PC-3 (cell line): ENCODE measurements at regions not wholly inside any gene's neighbourhood (a gene's known extent, or its start where the extent isn't known, plus 50 kb on each side); places are given as distances from the start of the nearest gene placed in this dataset.

Experiments
- ATAC-seq: fragments of 200-7000 bp; cut with Tn5 transposase; 2 replicates; pipeline ENCODE4 v1.9.1; 2020; ENCODE audit warnings: mild to moderate bottlenecking, moderate library complexity
- BruUV-seq: library from RNA; stranded (reverse); fragments of 400-500 nt; replicated peaks from 2 replicates; lab custom pipeline; 2021; lab: Mats Ljungman, UMichigan
- CTCF ChIA-PET: fragments of 300-600 bp; sonication (Branson Sonifier 250); formaldehyde crosslinking; loops from one replicate; lab custom pipeline; 2022; ENCODE audit warnings: antibody characterized with exemption; lab: Charles Lee
- POLR2A ChIA-PET: fragments of 300-600 bp; sonication (Branson Sonifier 250); formaldehyde crosslinking; loops from one replicate; lab custom pipeline; 2022; ENCODE audit warnings: antibody characterized with exemption; ENCODE audit not compliant: unreplicated experiment; lab: Charles Lee
- DNase-seq: peaks from one replicate; pipeline ENCODE4 v3.0.0-alpha.2; 2015
- H2AFZ ChIP-seq: fragments of 300-600 bp; sonication (generic); 2 replicates; pipeline ENCODE4 v1.6.0; 2016; ENCODE audit warnings: antibody characterized with exemption, low read length
- H3F3A ChIP-seq: fragments of 300-600 bp; sonication (generic); one replicate; pipeline ENCODE4 v1.6.0; 2017; ENCODE audit warnings: antibody characterized with exemption, low read length, control low read depth, mild to moderate bottlenecking; ENCODE audit not compliant: unreplicated experiment
- H3K27ac ChIP-seq: fragments of 300-600 bp; sonication (generic); 2 replicates; pipeline ENCODE4 v1.5.1; 2016; ENCODE audit warnings: mild to moderate bottlenecking, low read length
- H3K27me3 ChIP-seq: fragments of 300-600 bp; sonication (generic); 2 replicates; pipeline ENCODE4 v1.6.1; 2016; ENCODE audit warnings: low read length, mixed read lengths
- H3K36me3 ChIP-seq: fragments of 300-600 bp; sonication (generic); 2 replicates; pipeline ENCODE4 v1.6.1; 2016; ENCODE audit warnings: low read depth, mixed run types, low read length, mixed read lengths
- H3K4me1 ChIP-seq: fragments of 300-600 bp; sonication (generic); 2 replicates; pipeline ENCODE4 v1.5.1; 2016; ENCODE audit warnings: low read length; ENCODE audit not compliant: insufficient read depth
- H3K4me2 ChIP-seq: fragments of 300-600 bp; sonication (generic); 2 replicates; pipeline ENCODE4 v1.6.0; 2016; ENCODE audit warnings: low read length
- H3K4me3 ChIP-seq: fragments of 300-600 bp; sonication (generic); 2 replicates; pipeline ENCODE4 v1.5.1; 2016; ENCODE audit warnings: mild to moderate bottlenecking, low read length, mixed read lengths
- H3K79me2 ChIP-seq: fragments of 300-600 bp; sonication (generic); 2 replicates; pipeline ENCODE4 v1.6.1; 2017; ENCODE audit warnings: low read length, mixed read lengths
- H3K9ac ChIP-seq: fragments of 300-600 bp; sonication (generic); 2 replicates; pipeline ENCODE4 v1.6.0; 2016; ENCODE audit warnings: mild to moderate bottlenecking, low read length
- H3K9me2 ChIP-seq: fragments of 300-600 bp; sonication (generic); replicated peaks from 2 replicates; pipeline ENCODE4 v1.6.1; 2016; ENCODE audit warnings: mixed run types, low read length, mixed read lengths
- H3K9me3 ChIP-seq: fragments of 300-600 bp; sonication (generic); 2 replicates; pipeline ENCODE4 v1.6.1; 2016; ENCODE audit warnings: low read length, mixed read lengths
- H4K20me1 ChIP-seq: fragments of 300-600 bp; sonication (generic); 2 replicates; pipeline ENCODE4 v1.6.1; 2016; ENCODE audit warnings: low read length, mixed read lengths
- CTCF ChIP-seq: fragments of 300-600 bp; sonication (generic); conservative IDR thresholded peaks from 2 replicates; pipeline ENCODE4 v1.5.1; 2017; ENCODE audit warnings: antibody characterized with exemption, low read depth, mild to moderate bottlenecking, low read length
- EZH2 ChIP-seq: fragments of 300-600 bp; sonication (generic); IDR thresholded peaks from one replicate; pipeline ENCODE4 v1.6.1; 2017; ENCODE audit warnings: antibody characterized with exemption, mild to moderate bottlenecking, low read length; ENCODE audit not compliant: unreplicated experiment
- EZH2phosphoT487 ChIP-seq: fragments of 300-600 bp; sonication (generic); IDR thresholded peaks from 2 replicates; pipeline ENCODE4 v1.6.1; 2018; ENCODE audit warnings: mild to moderate bottlenecking, antibody characterized with exemption, low read length, borderline replicate concordance
- intact Hi-C: fragments of 100-400 bp; cut with micrococcal nuclease; formaldehyde crosslinking; loops from 2 replicates; pipeline ENCODE4 v1.9.0; 2023

- ChIA-PET POLR2A (no interaction called here), CTCF (no interaction called here)
- H3K9ac ChIP-seq: no peak overlapping the region
- no peaks in the 10 kb centered on the region for H3K36me3 ChIP-seq
- H2AFZ ChIP-seq: no peak overlapping the region
- no peaks in the 10 kb centered on the region for H4K20me1 ChIP-seq
- TF ChIP-seq EZH2phosphoT487 (no peak), EZH2 (no peak), CTCF (no peak)
- no TSS peak for BruUV-seq
- peaks cover 14% of the 10 kb centered on the region for H3K9me3 ChIP-seq
- H3K27ac ChIP-seq: no peak overlapping the region
- no peaks in the 10 kb centered on the region for H3K79me2 ChIP-seq
- no peaks in the 10 kb centered on the region for H3K9me2 ChIP-seq
- DNase-seq (no peak), ATAC-seq (no peak)
- H3K4me2 ChIP-seq: no peak overlapping the region
- intact Hi-C loops: no loop called here
- H3K4me3 ChIP-seq: no peak overlapping the region
- no peaks in the 10 kb centered on the region for H3F3A ChIP-seq
- H3K4me1 ChIP-seq: no peaks in the 10 kb centered on the region
- no peaks in the 10 kb centered on the region for H3K27me3 ChIP-seq
Observed at GRCh38 chr2:79394485-79394859, 118.4 kb upstream of the CTNNA2 start.

GRCh38 chr2:79393806-79394484 is 118.9 kb upstream of the CTNNA2 start:
- no peaks in the 10 kb centered on the region for H3K9me2 ChIP-seq
- no peaks in the 10 kb centered on the region for H3K27me3 ChIP-seq
- H3K36me3 ChIP-seq: no peaks in the 10 kb centered on the region
- H3K27ac ChIP-seq: no peak overlapping the region
- intact Hi-C loops: no loop called here
- H2AFZ ChIP-seq: no peak overlapping the region
- DNase-seq (no peak), ATAC-seq (no peak)
- H4K20me1 ChIP-seq: no peaks in the 10 kb centered on the region
- H3K4me3 ChIP-seq: no peak overlapping the region
- BruUV-seq: no TSS peak
- ChIA-PET CTCF (no interaction called here), POLR2A (no interaction called here)
- H3F3A ChIP-seq: no peaks in the 10 kb centered on the region
- TF ChIP-seq EZH2: no peak
- no peak for TF ChIP-seq CTCF
- no peak for TF ChIP-seq EZH2phosphoT487
- no peak overlapping the region for H3K9ac ChIP-seq
- H3K79me2 ChIP-seq: no peaks in the 10 kb centered on the region
- peaks cover 16% of the 10 kb centered on the region for H3K9me3 ChIP-seq
- H3K4me2 ChIP-seq: no peak overlapping the region
- H3K4me1 ChIP-seq: no peaks in the 10 kb centered on the region

GRCh38 chr2:79393107-79393685 is 119.7 kb upstream of the CTNNA2 start:
- Histone ChIP-seq H3K4me1 (no peaks in the 10 kb centered on the region), H3K9ac (no peak overlapping the region), H2AFZ (no peak overlapping the region), H4K20me1 (no peaks in the 10 kb centered on the region), H3K36me3 (no peaks in the 10 kb centered on the region), H3K4me2 (no peak overlapping the region), H3K9me2 (no peaks in the 10 kb centered on the region), H3K4me3 (no peak overlapping the region), H3K27ac (no peak overlapping the region), H3K27me3 (no peaks in the 10 kb centered on the region), H3F3A (no peaks in the 10 kb centered on the region), H3K79me2 (no peaks in the 10 kb centered on the region), H3K9me3 (peaks cover 22% of the 10 kb centered on the region)
- no peak for DNase-seq
- intact Hi-C loops: no loop called here
- ATAC-seq: no peak
- no peak for TF ChIP-seq EZH2
- no peak for TF ChIP-seq CTCF
- TF ChIP-seq EZH2phosphoT487: no peak
- ChIA-PET POLR2A (no interaction called here), CTCF (no interaction called here)
- no TSS peak for BruUV-seq
